CD4-positive, alpha-beta T cell treated with Interleukin-2 at 100 ng/mL for 4 hours (primary cell): ENCODE measurements at regions not wholly inside any gene's neighbourhood (a gene's known extent, or its start where the extent isn't known, plus 50 kb on each side); places are given as distances from the start of the nearest gene placed in this dataset.

Source experiments
- DNase-seq: peaks from one replicate; pipeline ENCODE4 v3.0.0-alpha.2; 2020; ENCODE audit warnings: low spot score

- no peak for DNase-seq
These were observed 107.6 kb upstream of the PACRGL start for GRCh38 chr4:20592663-20593062.

- no peak for DNase-seq
These were observed 101.6 kb upstream of the PACRGL start for GRCh38 chr4:20598626-20599025.

GRCh38 chr4:20603671-20604313 lies 96.5 kb upstream of the PACRGL start:
- DNase-seq: no peak

GRCh38 chr4:20612313-20612712 lies 87.9 kb upstream of the PACRGL start:
- DNase-seq: no peak

GRCh38 chr4:20614816-20615215 lies 85.4 kb upstream of the PACRGL start:
- DNase-seq: no peak

- no peak for DNase-seq
These were observed 84.6 kb upstream of the PACRGL start for GRCh38 chr4:20615486-20616260.

GRCh38 chr4:20616313-20616712 lies 83.9 kb upstream of the PACRGL start:
- DNase-seq: no peak

- no peak for DNase-seq
These were observed 83.4 kb upstream of the PACRGL start for GRCh38 chr4:20616848-20617247.

GRCh38 chr4:20617678-20618396 lies 82.4 kb upstream of the PACRGL start:
- no peak for DNase-seq

- DNase-seq: no peak
These were observed 81.5 kb upstream of the PACRGL start for GRCh38 chr4:20618731-20619130.

GRCh38 chr4:20621476-20621875 lies 78.8 kb upstream of the PACRGL start:
- DNase-seq: no peak

- DNase-seq: no peak
These were observed 77.6 kb upstream of the PACRGL start for GRCh38 chr4:20622701-20623100.

GRCh38 chr4:20623939-20624338 lies 76.3 kb upstream of the PACRGL start:
- DNase-seq: no peak

GRCh38 chr4:20624793-20625374 lies 75.4 kb upstream of the PACRGL start:
- no peak for DNase-seq

GRCh38 chr4:20625426-20625825 lies 74.8 kb upstream of the PACRGL start:
- DNase-seq: no peak

- no peak for DNase-seq
These were observed 73.8 kb upstream of the PACRGL start for GRCh38 chr4:20626326-20627005.

GRCh38 chr4:20627866-20628265 lies 72.4 kb upstream of the PACRGL start:
- DNase-seq: no peak

- no peak for DNase-seq
These were observed 70.8 kb upstream of the PACRGL start for GRCh38 chr4:20629186-20630106.

GRCh38 chr4:20638825-20639224 lies 61.4 kb upstream of the PACRGL start:
- DNase-seq: no peak

GRCh38 chr4:20639346-20639745 lies 60.9 kb upstream of the PACRGL start:
- no peak for DNase-seq

- no peak for DNase-seq
These were observed 59.3 kb upstream of the PACRGL start for GRCh38 chr4:20640989-20641388.
